IMR-90 (cell line): ENCODE measurements at regions not wholly inside any gene's neighbourhood (a gene's known extent, or its start where the extent isn't known, plus 50 kb on each side); places are given as distances from the start of the nearest gene placed in this dataset.

ENCODE experiments used
- ATAC-seq: fragments of 200-7000 bp; cut with Tn5 transposase; 2 replicates; pipeline ENCODE4 v1.9.1; 2020; ENCODE audit warnings: low read depth, mild to moderate bottlenecking, moderate library complexity
- BruUV-seq: library from RNA; stranded (reverse); fragments of 400-500 nt; replicated peaks from 2 replicates; lab custom pipeline; 2021; lab: Mats Ljungman, UMichigan
- CTCF ChIA-PET: fragments of 300-600 bp; formaldehyde crosslinking; extraction: SDS; loops from one replicate; lab custom pipeline; 2021; ENCODE audit warnings: antibody characterized with exemption; lab: Yijun Ruan, JAX
- POLR2A ChIA-PET: fragments of 300-600 bp; sonication (Branson Sonifier 250); formaldehyde crosslinking; loops from one replicate; lab custom pipeline; 2022; ENCODE audit warnings: antibody characterized with exemption; ENCODE audit not compliant: unreplicated experiment; lab: Charles Lee
- DNase-seq: peaks from one replicate; pipeline ENCODE4 v3.0.0; 2013
- H2AFZ ChIP-seq: replicated peaks from 2 replicates; pipeline ENCODE3; 2013; ENCODE audit warnings: low read length, mild to moderate bottlenecking; ENCODE audit not compliant: poor library complexity
- H2AK5ac ChIP-seq: 2 replicates; pipeline ENCODE4 v1.6.1; 2013; ENCODE audit warnings: low read depth, low read length, inconsistent platforms
- H2AK9ac ChIP-seq: replicated peaks from 2 replicates; pipeline ENCODE3; 2013; ENCODE audit warnings: mild to moderate bottlenecking, low read depth, low read length, moderate library complexity; ENCODE audit not compliant: poor library complexity
- H2BK120ac ChIP-seq: 2 replicates; pipeline ENCODE4 v1.6.1; 2013; ENCODE audit warnings: low read depth, low read length, inconsistent platforms
- H2BK15ac ChIP-seq: 3 replicates; pipeline ENCODE4 v1.6.1; 2013; ENCODE audit warnings: low read depth, low read length, inconsistent platforms
- H2BK20ac ChIP-seq: 2 replicates; pipeline ENCODE4 v1.6.1; 2013; ENCODE audit warnings: low read depth, mild to moderate bottlenecking, inconsistent platforms, low read length, moderate library complexity
- H2BK5ac ChIP-seq: 2 replicates; pipeline ENCODE4 v1.6.1; 2013; ENCODE audit warnings: mild to moderate bottlenecking, low read depth, low read length, inconsistent platforms; ENCODE audit not compliant: poor library complexity, severe bottlenecking
- H3K14ac ChIP-seq: replicated peaks from 2 replicates; pipeline ENCODE4 v1.6.1; 2013; ENCODE audit warnings: low read depth, low read length, inconsistent platforms
- H3K18ac ChIP-seq: 2 replicates; pipeline ENCODE4 v1.6.1; 2013; ENCODE audit warnings: low read depth, low read length, control low read depth
- H3K23ac ChIP-seq: 2 replicates; pipeline ENCODE4 v1.6.1; 2013; ENCODE audit warnings: low read depth, low read length, inconsistent platforms
- H3K27ac ChIP-seq: 2 replicates; pipeline ENCODE4 v1.5.1; 2013; ENCODE audit warnings: mild to moderate bottlenecking, control low read depth, low read length; ENCODE audit not compliant: insufficient read depth
- H3K27me3 ChIP-seq: 2 replicates; pipeline ENCODE4 v1.6.1; 2013; ENCODE audit warnings: low read length; ENCODE audit not compliant: control insufficient read depth, insufficient read depth
- H3K36me3 ChIP-seq: 2 replicates; pipeline ENCODE4 v1.6.1; 2013; ENCODE audit warnings: low read length, mixed read lengths; ENCODE audit not compliant: control insufficient read depth, insufficient read depth
- H3K4ac ChIP-seq: 2 replicates; pipeline ENCODE4 v1.6.1; 2013; ENCODE audit warnings: low read depth, low read length, inconsistent platforms
- H3K4me1 ChIP-seq: 2 replicates; pipeline ENCODE4 v1.6.1; 2013; ENCODE audit warnings: low read length, mixed read lengths; ENCODE audit not compliant: control insufficient read depth, insufficient read depth
- H3K4me2 ChIP-seq: 2 replicates; pipeline ENCODE4 v1.6.1; 2013; ENCODE audit warnings: low read depth, mild to moderate bottlenecking, control low read depth, low read length, moderate library complexity
- H3K4me3 ChIP-seq: 2 replicates; pipeline ENCODE4 v1.5.1; 2013; ENCODE audit warnings: low read depth, mild to moderate bottlenecking, control low read depth, low read length, moderate library complexity; ENCODE audit not compliant: insufficient read depth
- H3K56ac ChIP-seq: 2 replicates; pipeline ENCODE4 v1.6.1; 2013; ENCODE audit warnings: low read length, inconsistent platforms; ENCODE audit not compliant: insufficient read depth; ENCODE audit errors: extremely low read depth
- H3K79me1 ChIP-seq, 2 experiments: 2 replicates each; pipeline ENCODE4 v1.6.1; 2013; ENCODE audit warnings: low read length in 2 of 2, inconsistent platforms in 1 of 2, low read depth in 1 of 2
- H3K9ac ChIP-seq: 2 replicates; pipeline ENCODE4 v1.6.1; 2013; ENCODE audit warnings: low read depth, low read length, control low read depth
- H3K9me1 ChIP-seq: 2 replicates; pipeline ENCODE4 v1.6.1; 2013; ENCODE audit warnings: low read length, inconsistent platforms; ENCODE audit not compliant: insufficient read depth
- H3K9me3 ChIP-seq: 2 replicates; pipeline ENCODE4 v1.6.1; 2013; ENCODE audit warnings: low read length; ENCODE audit not compliant: control insufficient read depth, insufficient read depth
- H4K20me1 ChIP-seq: 2 replicates; pipeline ENCODE4 v1.6.1; 2013; ENCODE audit warnings: low read length, inconsistent platforms; ENCODE audit not compliant: insufficient read depth
- H4K5ac ChIP-seq: 2 replicates; pipeline ENCODE4 v1.6.1; 2013; ENCODE audit warnings: mild to moderate bottlenecking, low read depth, low read length, control low read depth
- H4K8ac ChIP-seq, 2 experiments: 2 replicates each; pipeline ENCODE4 v1.6.1; 2013; ENCODE audit warnings: low read depth in 2 of 2, low read length in 2 of 2, control low read depth in 1 of 2, inconsistent platforms in 1 of 2
- H4K91ac ChIP-seq: 2 replicates; pipeline ENCODE4 v1.6.1; 2013; ENCODE audit warnings: low read depth, low read length, inconsistent platforms; ENCODE audit not compliant: insufficient read depth
- BHLHE40 ChIP-seq: fragments of 150-350 bp; IDR thresholded peaks from 2 replicates; pipeline ENCODE4 v1.6.1; 2016; ENCODE audit warnings: mild to moderate bottlenecking, low read depth, low read length
- RAD21 ChIP-seq: IDR thresholded peaks from 2 replicates; pipeline ENCODE4 v1.6.1; 2012; ENCODE audit warnings: low read length, improper control_type of control experiment
- WGBS, 2 experiments: methylation state at CpG; one replicate each; pipeline versions ENCODE4 v1.1.5 to v1.1.7; 2013; ENCODE audit warnings: missing lambda C conversion rate in 2 of 2; ENCODE audit not compliant: insufficient read length in 1 of 2; ENCODE audit errors: extremely low coverage in 2 of 2; 5-methylcytosine and 5-hydroxymethylcytosine counted together
- dilution Hi-C: fragments of 300-500 bp; cut with HindIII; formaldehyde crosslinking; loops from one replicate; pipeline ENCODE4 v1.14.3; 2018; ENCODE audit warnings: low sequenced_read_pairs; ENCODE audit not compliant: unreplicated experiment
- in situ Hi-C: fragments of 300-500 bp; cut with MboI; formaldehyde crosslinking; loops from 3 replicates; pipeline ENCODE4 v1.14.3; 2019; ENCODE audit warnings: low sequenced_read_pairs, inconsistent platforms, mixed read lengths
- intact Hi-C: fragments of 100-400 bp; cut with micrococcal nuclease; formaldehyde crosslinking; loops from 2 replicates; pipeline ENCODE4 v1.10.0; 2022
- TF ChIP-seq, protein P1 (sequence below): fragments of 150-350 bp; IDR thresholded peaks from 2 replicates; pipeline ENCODE4 v1.6.1; 2017; ENCODE audit warnings: mild to moderate bottlenecking, antibody characterized with exemption, low read length, low read depth

DNA sequence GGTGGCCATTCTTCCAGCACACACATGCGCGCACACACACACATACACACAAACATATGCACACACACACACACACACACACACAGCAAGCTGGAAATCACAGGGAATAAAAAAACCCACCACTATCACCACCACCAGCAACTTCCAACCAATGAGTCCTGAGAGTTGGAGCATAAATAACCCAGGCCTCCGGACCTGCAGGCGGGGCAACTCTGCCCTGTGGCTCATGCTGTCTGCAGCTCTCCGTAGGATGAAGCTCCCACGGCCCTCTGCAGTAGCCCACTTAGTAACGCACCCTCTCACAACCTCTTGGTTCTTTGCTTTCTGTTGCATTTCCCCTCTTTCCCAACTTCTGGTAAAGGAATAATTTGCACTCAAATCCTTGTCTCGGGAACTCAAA, 275.2 kb downstream of the PREX1 start:
- TF ChIP-seq, protein P1, sequence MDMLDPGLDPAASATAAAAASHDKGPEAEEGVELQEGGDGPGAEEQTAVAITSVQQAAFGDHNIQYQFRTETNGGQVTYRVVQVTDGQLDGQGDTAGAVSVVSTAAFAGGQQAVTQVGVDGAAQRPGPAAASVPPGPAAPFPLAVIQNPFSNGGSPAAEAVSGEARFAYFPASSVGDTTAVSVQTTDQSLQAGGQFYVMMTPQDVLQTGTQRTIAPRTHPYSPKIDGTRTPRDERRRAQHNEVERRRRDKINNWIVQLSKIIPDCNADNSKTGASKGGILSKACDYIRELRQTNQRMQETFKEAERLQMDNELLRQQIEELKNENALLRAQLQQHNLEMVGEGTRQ, result no peak
- no peak for TF ChIP-seq RAD21
- TF ChIP-seq BHLHE40, result no peak
- Histone ChIP-seq H3K4me1 (no peaks in the 10 kb centered on the region), H3K79me1 (no peaks in the 10 kb centered on the region), H2BK120ac (no peak overlapping the region), H3K9me3 (no peaks in the 10 kb centered on the region), H4K5ac (no peak overlapping the region), H2BK20ac (no peak overlapping the region), H3K23ac (no peak overlapping the region), H2BK5ac (no peak overlapping the region), H3K4me3 (no peak overlapping the region), H2AK5ac (no peak overlapping the region), H3K27ac (no peak overlapping the region), H3K4me2 (no peak overlapping the region), H2BK15ac (no peak overlapping the region), H2AFZ (no peak overlapping the region), H3K9ac (no peak overlapping the region), H3K18ac (no peak overlapping the region), H3K56ac (no peak overlapping the region), H4K91ac (no peak overlapping the region), H4K20me1 (no peaks in the 10 kb centered on the region), H4K8ac (no peak overlapping the region), H3K14ac (no peak overlapping the region), H2AK9ac (no peak overlapping the region), H3K9me1 (no peaks in the 10 kb centered on the region), H3K4ac (no peak overlapping the region), H3K36me3 (no peaks in the 10 kb centered on the region), H3K27me3 (no peaks in the 10 kb centered on the region; the same call in none of the 2 replicates)
- CTCF ChIA-PET, result no interaction called here
- DNase-seq (no peak), ATAC-seq (no peak)
- WGBS, 2 experiments, result 100% methylated on average over 2 of the region's 8 CpGs; no CpG with 5 or more reads in 1 of the 2 experiments
- dilution Hi-C loops, result no loop called here
- no TSS peak for BruUV-seq
- in situ Hi-C loops, result no loop called here
- POLR2A ChIA-PET, result no interaction called here
- intact Hi-C loops, result no loop called here
